ENCODE measurements at regions not wholly inside any gene's neighbourhood (a gene's known extent, or its start where the extent isn't known, plus 50 kb on each side); places are given as distances from the start of the nearest gene placed in this dataset.
A peak's percentile ranks its signal among the peaks of the same experiment; 100 is the strongest.

DNA sequence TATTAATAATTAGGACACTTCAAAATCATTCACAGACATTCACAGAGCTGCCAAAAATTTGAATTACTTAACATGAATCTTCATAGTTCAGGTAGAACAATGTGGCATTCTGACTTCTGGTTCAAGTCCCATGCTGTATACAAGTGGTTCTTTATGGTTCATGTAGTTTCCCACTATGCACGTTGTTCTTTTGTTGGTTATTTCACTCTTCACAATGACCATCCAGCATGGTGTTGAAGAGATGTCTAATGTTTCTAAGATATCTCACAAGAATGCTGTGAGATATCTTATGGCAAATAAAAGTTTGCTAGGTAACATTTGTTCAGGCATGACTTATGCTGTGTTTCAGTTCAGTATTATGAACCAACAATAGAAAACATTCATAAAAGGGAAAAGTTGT, 88.2 kb upstream of the SLITRK6 start:
- DNase-seq (ENCODE audit: low spot score) = no peak
- no TSS peak for BruUV-seq (replicated peaks)
- Histone ChIP-seq H3K27me3 (replicated peaks; ENCODE audit: insufficient read depth, low read depth, low read length, poor library complexity) (no peaks in the 10 kb centered on the region), H3K27ac (ENCODE audit: low read depth, low read length, poor library complexity, severe bottlenecking) (no peak overlapping the region), H3K9me3 (ENCODE audit: low read depth, low read length, poor library complexity, severe bottlenecking) (no peaks in the 10 kb centered on the region), H3K4me1 (ENCODE audit: insufficient read depth, low read length, poor library complexity, severe bottlenecking) (no peaks in the 10 kb centered on the region), H3K36me3 (ENCODE audit: insufficient read depth, low read length, poor library complexity, severe bottlenecking) (no peaks in the 10 kb centered on the region), H3K4me3 (ENCODE audit: low read depth, low read length, poor library complexity, severe bottlenecking) (no peak overlapping the region)
- ChIA-PET CTCF (no interaction called here), POLR2A (ENCODE audit: low non-redundant PET) (no interaction called here)
- TF ChIP-seq EZH2 (IDR thresholded peaks at IDR 0.05; ENCODE audit: borderline replicate concordance, low read depth, low read length, poor library complexity, severe bottlenecking) = no peak
- TF ChIP-seq, protein P1, sequence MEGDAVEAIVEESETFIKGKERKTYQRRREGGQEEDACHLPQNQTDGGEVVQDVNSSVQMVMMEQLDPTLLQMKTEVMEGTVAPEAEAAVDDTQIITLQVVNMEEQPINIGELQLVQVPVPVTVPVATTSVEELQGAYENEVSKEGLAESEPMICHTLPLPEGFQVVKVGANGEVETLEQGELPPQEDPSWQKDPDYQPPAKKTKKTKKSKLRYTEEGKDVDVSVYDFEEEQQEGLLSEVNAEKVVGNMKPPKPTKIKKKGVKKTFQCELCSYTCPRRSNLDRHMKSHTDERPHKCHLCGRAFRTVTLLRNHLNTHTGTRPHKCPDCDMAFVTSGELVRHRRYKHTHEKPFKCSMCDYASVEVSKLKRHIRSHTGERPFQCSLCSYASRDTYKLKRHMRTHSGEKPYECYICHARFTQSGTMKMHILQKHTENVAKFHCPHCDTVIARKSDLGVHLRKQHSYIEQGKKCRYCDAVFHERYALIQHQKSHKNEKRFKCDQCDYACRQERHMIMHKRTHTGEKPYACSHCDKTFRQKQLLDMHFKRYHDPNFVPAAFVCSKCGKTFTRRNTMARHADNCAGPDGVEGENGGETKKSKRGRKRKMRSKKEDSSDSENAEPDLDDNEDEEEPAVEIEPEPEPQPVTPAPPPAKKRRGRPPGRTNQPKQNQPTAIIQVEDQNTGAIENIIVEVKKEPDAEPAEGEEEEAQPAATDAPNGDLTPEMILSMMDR (conservative IDR thresholded peaks at IDR 0.05; ENCODE audit: low read depth, low read length) = no peak
- intact Hi-C loops (cut with micrococcal nuclease; ENCODE audit: unreplicated experiment) = no loop called here

DNA sequence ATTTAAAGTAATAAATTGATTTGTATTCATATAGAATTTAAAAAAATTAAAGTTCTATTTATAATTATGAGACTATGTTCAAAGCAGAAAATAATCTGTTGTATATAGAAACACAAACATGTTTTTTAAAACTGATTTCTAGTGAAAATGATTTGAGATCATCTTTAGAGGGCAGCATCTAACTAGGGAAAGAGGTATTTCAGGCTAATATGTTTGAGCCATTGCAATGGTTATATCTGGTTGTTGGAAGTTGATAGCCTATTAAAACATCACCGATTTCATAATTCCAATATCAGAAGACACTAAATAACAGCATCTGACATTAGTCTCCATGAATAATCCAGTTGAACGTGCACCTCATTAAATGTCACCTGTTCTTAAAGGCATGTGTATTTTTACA, 79.8 kb upstream of the SLITRK6 start:
- CTCF ChIA-PET = no interaction called here
- H3K9me3 ChIP-seq (ENCODE audit: low read depth, low read length, poor library complexity, severe bottlenecking) = no peaks in the 10 kb centered on the region
- no peak for DNase-seq (ENCODE audit: low spot score)
- POLR2A ChIA-PET (ENCODE audit: low non-redundant PET) = no interaction called here
- H3K27me3 ChIP-seq (replicated peaks; ENCODE audit: insufficient read depth, low read depth, low read length, poor library complexity) = no peaks in the 10 kb centered on the region
- H3K27ac ChIP-seq (ENCODE audit: low read depth, low read length, poor library complexity, severe bottlenecking) = no peak overlapping the region
- intact Hi-C loops (cut with micrococcal nuclease; ENCODE audit: unreplicated experiment) = no loop called here
- no peaks in the 10 kb centered on the region for H3K36me3 ChIP-seq (ENCODE audit: insufficient read depth, low read length, poor library complexity, severe bottlenecking)
- no peaks in the 10 kb centered on the region for H3K4me1 ChIP-seq (ENCODE audit: insufficient read depth, low read length, poor library complexity, severe bottlenecking)
- TF ChIP-seq, protein P1 (conservative IDR thresholded peaks at IDR 0.05; ENCODE audit: low read depth, low read length) = peak; percentile 23; the same call in 1 of the 2 replicates
- TF ChIP-seq EZH2 (IDR thresholded peaks at IDR 0.05; ENCODE audit: borderline replicate concordance, low read depth, low read length, poor library complexity, severe bottlenecking) = no peak
- no TSS peak for BruUV-seq (replicated peaks)
- H3K4me3 ChIP-seq (ENCODE audit: low read depth, low read length, poor library complexity, severe bottlenecking) = no peak overlapping the region

DNA sequence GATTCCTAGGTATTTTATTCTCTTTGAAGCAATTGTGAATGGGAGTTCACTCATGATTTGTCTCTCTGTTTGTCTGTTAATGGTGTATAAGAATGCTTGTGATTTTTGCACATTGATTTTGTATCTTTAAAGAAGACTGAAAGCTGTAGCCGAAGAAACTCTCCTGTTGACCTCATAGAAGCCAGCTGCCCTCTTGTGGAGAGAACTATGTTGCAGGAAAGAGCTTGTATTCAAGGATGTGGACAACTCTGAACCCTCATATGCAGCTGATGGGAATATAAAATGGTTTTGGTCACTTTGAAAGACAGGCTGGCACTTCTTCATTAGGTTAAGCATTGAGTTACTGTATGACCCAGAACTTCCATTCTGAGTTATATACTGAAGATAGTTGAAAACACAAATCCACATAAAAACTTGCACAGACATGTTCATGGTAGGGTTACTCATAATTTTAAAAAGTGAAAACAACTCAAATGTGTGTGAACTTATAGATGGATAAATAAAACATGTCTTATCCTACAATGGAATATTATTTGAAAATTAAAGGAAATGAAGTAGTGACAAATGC, 65.8 kb upstream of the SLITRK6 start:
- Histone ChIP-seq H3K4me3 (ENCODE audit: low read depth, low read length, poor library complexity, severe bottlenecking) (no peak overlapping the region), H3K9me3 (ENCODE audit: low read depth, low read length, poor library complexity, severe bottlenecking) (no peaks in the 10 kb centered on the region), H3K36me3 (ENCODE audit: insufficient read depth, low read length, poor library complexity, severe bottlenecking) (no peaks in the 10 kb centered on the region), H3K27me3 (replicated peaks; ENCODE audit: insufficient read depth, low read depth, low read length, poor library complexity) (no peaks in the 10 kb centered on the region), H3K27ac (ENCODE audit: low read depth, low read length, poor library complexity, severe bottlenecking) (no peak overlapping the region), H3K4me1 (ENCODE audit: insufficient read depth, low read length, poor library complexity, severe bottlenecking) (no peaks in the 10 kb centered on the region)
- no TSS peak for BruUV-seq (replicated peaks)
- CTCF ChIA-PET = interaction anchor here (0.7 kb wide), 1 partner anchor 1020 kb away, joined by 3 read pairs; no protein-coding TSS in a partner anchor
- POLR2A ChIA-PET (ENCODE audit: low non-redundant PET) = no interaction called here
- TF ChIP-seq, protein P1 (conservative IDR thresholded peaks at IDR 0.05; ENCODE audit: low read depth, low read length) = peak; percentile 54
- TF ChIP-seq EZH2 (IDR thresholded peaks at IDR 0.05; ENCODE audit: borderline replicate concordance, low read depth, low read length, poor library complexity, severe bottlenecking) = no peak
- intact Hi-C loops (cut with micrococcal nuclease; ENCODE audit: unreplicated experiment) = no loop called here
- peak; percentile 49 for DNase-seq (ENCODE audit: low spot score)

Measured in A673 (cell line).